ACC112 (cell line): ENCODE measurements at regions not wholly inside any gene's neighbourhood (a gene's known extent, or its start where the extent isn't known, plus 50 kb on each side); places are given as distances from the start of the nearest gene placed in this dataset.
A peak's percentile ranks its signal among the peaks of the same experiment; 100 is the strongest.

Experiments
- H2AFZ ChIP-seq: fragments of 200-600 bp; sonication (generic); one replicate; pipeline ENCODE4 v1.6.0; 2017; ENCODE audit warnings: antibody characterized with exemption, low read length; ENCODE audit not compliant: unreplicated experiment
- H3K27ac ChIP-seq: fragments of 200-600 bp; sonication (generic); 2 replicates; pipeline ENCODE4 v1.5.1; 2014; ENCODE audit warnings: low read depth, mild to moderate bottlenecking, antibody characterized with exemption, low read length, moderate library complexity
- H3K27me3 ChIP-seq: fragments of 200-600 bp; sonication (generic); 2 replicates; pipeline ENCODE4 v1.6.1; 2014; ENCODE audit warnings: mild to moderate bottlenecking, antibody characterized with exemption, low read length, moderate library complexity, mixed read lengths; ENCODE audit not compliant: insufficient read depth
- H3K36me3 ChIP-seq: fragments of 200-600 bp; sonication (generic); 2 replicates; pipeline ENCODE4 v1.6.1; 2016; ENCODE audit warnings: mild to moderate bottlenecking, antibody characterized with exemption, low read length, moderate library complexity, mixed read lengths; ENCODE audit not compliant: insufficient read depth
- H3K4me1 ChIP-seq: fragments of 200-600 bp; sonication (generic); one replicate; pipeline ENCODE4 v1.6.1; 2016; ENCODE audit warnings: low read length, mixed read lengths; ENCODE audit not compliant: insufficient read depth, unreplicated experiment, control insufficient read depth
- H3K4me3 ChIP-seq: fragments of 200-600 bp; sonication (generic); 2 replicates; pipeline ENCODE4 v1.5.1; 2014; ENCODE audit warnings: mild to moderate bottlenecking, low read depth, low read length
- H3K79me2 ChIP-seq: fragments of 200-600 bp; sonication (generic); one replicate; pipeline ENCODE4 v1.6.0; 2016; ENCODE audit warnings: low read length; ENCODE audit not compliant: control insufficient read depth, unreplicated experiment, insufficient read depth

DNA sequence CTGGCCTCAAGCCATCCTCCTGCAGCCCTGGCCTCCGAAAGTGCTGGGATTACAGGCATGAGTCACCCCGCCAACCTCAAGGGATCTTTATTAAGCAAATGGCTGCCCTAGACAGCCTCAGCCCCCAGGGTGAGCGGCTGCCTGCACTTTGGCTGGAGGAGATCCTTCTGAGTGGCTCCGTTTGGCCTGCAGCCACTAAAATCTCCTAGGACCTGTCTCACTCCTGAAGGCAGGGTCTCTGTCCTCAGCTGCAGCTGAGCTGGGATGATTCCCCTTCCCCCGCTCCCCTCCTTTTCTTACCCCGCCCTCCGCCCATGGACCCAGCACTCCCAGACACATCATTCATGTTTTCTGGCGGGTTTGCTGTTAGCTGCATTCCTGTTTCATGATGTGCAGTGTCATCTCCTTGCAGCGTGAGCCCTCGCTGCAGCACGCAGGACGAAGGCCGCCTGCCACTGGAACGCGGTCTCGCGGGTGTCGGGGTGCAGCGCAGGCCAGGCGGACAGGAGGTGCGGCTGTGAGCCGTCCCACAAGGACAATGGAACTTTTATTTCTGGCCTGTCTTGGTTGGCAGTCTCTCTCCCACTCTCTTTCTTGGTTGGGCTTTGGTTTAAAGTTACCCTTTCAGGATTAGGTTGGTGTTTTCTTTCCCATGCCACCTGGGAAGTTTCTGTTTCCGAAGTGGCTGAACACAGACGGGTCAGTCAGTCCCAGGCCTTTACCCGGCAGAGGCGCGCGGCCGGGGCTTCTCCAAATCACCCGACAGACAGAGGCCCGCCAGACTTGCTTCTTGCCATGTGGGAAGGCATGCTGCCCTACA lies 137.1 kb downstream of the FOXD1 start:
- peak overlapping the region; percentile 57 for H3K4me3 ChIP-seq
- H2AFZ ChIP-seq, result peak overlapping the region; percentile 64
- peaks cover 31% of the 10 kb centered on the region for H3K4me1 ChIP-seq
- H3K27ac ChIP-seq, result peak overlapping the region; percentile 78
- no peaks in the 10 kb centered on the region for H3K27me3 ChIP-seq
- no peaks in the 10 kb centered on the region for H3K79me2 ChIP-seq
- no peaks in the 10 kb centered on the region for H3K36me3 ChIP-seq

DNA sequence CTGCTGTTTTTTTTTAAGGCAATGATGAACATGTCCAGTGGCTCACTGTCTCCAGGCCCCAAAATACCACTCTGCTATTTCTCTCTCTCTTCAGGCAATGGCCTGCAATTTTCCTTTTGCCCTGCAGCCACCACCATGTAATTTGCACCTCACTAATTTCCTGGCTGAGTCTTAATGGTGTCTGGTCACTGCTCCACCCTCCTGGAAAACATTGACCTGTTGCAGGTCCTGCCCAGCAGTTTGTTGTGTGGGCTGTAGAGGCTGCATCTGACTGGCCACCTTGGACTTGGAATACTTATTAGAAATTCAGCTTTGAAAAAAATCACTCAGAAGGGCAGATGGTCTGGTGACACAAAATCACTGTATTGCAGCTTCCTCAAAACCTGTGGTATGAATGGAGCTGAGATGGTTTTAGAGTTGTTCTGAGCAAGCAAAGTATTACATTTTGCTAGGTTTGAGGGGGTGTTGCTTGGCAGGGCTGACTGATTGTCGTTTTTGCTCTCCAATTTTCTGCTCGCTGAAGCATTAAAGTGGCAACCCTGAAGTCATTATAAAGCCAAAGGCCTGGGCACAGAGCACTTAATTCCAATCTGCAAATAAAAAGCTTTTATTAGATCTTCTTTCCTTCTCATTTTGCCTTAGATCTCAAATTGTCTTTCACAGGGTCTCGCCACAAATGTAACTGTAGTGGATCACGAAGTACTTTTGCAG lies 134.8 kb downstream of the TMEM174 start:
- peaks cover 29% of the 10 kb centered on the region for H3K4me1 ChIP-seq
- H3K4me3 ChIP-seq, result no peak overlapping the region
- H3K27ac ChIP-seq, result no peak overlapping the region
- no peaks in the 10 kb centered on the region for H3K79me2 ChIP-seq
- H3K36me3 ChIP-seq, result no peaks in the 10 kb centered on the region
- no peak overlapping the region for H2AFZ ChIP-seq
- H3K27me3 ChIP-seq, result peaks cover 27% of the 10 kb centered on the region

DNA sequence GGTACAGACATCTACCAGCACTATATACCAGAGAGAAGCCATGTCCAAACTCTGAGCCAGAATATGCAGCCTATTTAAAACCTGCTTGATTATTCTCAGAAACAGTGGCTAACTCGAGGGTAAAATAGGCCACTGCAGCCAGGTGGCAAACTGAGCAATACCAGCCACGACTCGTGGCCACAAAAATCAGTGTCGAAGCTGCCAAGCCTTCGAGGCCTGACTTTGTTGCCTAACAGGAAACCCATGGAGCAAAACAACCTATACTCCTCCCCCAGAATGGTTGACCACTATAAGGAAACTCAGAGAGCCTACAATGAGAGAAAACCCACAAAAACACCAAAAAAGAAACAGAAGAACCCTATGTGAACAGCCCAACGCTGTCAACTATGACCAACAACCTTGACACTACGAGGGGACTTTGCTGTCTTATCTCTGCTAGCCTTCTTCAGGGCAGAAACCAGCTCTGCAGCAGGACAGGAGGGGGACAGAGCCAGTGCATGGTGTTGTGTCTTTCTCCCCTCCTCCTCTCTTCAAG lies 133.8 kb downstream of the TMEM174 start:
- no peak overlapping the region for H2AFZ ChIP-seq
- no peak overlapping the region for H3K4me3 ChIP-seq
- H3K36me3 ChIP-seq, result no peaks in the 10 kb centered on the region
- peaks cover 37% of the 10 kb centered on the region for H3K27me3 ChIP-seq
- no peaks in the 10 kb centered on the region for H3K79me2 ChIP-seq
- peaks cover 20% of the 10 kb centered on the region for H3K4me1 ChIP-seq
- no peak overlapping the region for H3K27ac ChIP-seq

DNA sequence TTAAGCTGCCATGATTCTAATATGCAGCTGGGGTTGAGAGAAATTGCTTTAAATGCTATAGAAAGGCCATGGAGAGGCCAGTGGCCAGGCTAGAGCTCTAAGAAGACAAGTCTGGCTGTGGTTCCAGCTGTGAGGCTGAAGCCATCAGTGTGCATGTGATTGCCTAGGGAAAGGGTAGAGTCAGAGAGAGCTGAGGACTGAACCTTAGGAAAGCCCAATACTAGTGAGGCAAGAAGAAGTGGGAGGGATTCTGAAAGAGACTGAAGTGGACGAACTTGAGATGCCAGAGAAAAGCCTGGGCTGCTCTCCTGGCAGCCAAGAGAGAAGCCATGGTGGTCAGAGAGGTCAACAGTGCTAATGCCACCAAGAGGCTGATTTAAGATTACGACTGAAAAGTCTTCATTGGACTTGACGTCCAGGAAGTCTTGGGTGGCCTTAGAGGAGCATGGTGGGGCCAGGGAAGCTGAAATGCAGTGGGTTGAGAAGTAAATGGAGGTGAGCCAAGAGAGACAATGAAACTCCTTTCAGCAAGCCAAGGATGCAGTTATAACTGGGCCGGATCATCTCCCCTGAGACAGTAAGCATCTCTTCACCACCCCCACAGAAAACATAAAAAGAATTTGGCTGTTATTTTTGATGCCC lies 133.2 kb downstream of the TMEM174 start:
- no peak overlapping the region for H3K4me3 ChIP-seq
- no peak overlapping the region for H2AFZ ChIP-seq
- no peaks in the 10 kb centered on the region for H3K79me2 ChIP-seq
- no peak overlapping the region for H3K27ac ChIP-seq
- no peaks in the 10 kb centered on the region for H3K36me3 ChIP-seq
- peaks cover 15% of the 10 kb centered on the region for H3K4me1 ChIP-seq
- H3K27me3 ChIP-seq, result peaks cover 43% of the 10 kb centered on the region

DNA sequence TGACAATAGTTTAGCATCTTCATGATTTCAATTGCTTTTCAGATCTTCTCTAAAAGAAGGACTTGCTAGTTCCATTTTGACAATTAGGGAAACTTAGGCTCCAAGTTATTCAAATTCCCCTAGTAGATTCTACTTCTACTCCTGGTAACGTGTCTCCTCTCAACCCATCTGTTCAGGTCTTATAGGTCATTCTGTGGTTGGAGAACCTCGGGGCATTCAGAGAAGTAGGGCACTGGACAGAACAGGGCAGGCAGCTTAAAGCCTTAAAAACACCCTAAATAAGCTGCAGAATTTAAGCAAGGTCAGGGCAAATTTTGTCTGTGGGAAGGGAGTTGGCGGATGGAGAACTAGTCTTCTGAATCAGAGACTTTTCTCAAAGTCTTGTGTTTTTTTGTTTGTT lies 132.4 kb downstream of the TMEM174 start:
- Histone ChIP-seq H3K36me3 (no peaks in the 10 kb centered on the region), H2AFZ (no peak overlapping the region), H3K27ac (no peak overlapping the region), H3K4me1 (peaks cover 7% of the 10 kb centered on the region), H3K79me2 (no peaks in the 10 kb centered on the region), H3K4me3 (no peak overlapping the region), H3K27me3 (peaks cover 51% of the 10 kb centered on the region)

DNA sequence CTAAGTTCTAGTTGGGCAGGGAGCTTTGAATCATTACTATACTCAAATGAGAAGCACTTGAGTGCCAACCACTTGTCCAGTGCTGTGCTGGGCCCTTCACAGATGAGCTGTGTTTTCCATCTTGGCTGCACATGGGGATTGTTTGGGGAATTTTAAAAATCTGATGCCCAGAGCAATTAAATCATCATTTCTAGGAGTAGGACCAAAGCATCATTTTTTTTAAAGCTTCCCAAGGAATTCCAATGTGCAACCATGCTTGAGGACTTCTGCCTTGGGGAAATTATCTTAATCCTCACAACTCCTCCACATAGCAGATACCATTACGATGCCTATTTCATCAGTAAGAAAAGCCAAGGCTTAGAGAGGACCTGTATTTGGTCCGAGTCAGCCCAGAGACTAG lies 131.4 kb downstream of the TMEM174 start:
- no peak overlapping the region for H3K27ac ChIP-seq
- peaks cover 62% of the 10 kb centered on the region for H3K27me3 ChIP-seq

DNA sequence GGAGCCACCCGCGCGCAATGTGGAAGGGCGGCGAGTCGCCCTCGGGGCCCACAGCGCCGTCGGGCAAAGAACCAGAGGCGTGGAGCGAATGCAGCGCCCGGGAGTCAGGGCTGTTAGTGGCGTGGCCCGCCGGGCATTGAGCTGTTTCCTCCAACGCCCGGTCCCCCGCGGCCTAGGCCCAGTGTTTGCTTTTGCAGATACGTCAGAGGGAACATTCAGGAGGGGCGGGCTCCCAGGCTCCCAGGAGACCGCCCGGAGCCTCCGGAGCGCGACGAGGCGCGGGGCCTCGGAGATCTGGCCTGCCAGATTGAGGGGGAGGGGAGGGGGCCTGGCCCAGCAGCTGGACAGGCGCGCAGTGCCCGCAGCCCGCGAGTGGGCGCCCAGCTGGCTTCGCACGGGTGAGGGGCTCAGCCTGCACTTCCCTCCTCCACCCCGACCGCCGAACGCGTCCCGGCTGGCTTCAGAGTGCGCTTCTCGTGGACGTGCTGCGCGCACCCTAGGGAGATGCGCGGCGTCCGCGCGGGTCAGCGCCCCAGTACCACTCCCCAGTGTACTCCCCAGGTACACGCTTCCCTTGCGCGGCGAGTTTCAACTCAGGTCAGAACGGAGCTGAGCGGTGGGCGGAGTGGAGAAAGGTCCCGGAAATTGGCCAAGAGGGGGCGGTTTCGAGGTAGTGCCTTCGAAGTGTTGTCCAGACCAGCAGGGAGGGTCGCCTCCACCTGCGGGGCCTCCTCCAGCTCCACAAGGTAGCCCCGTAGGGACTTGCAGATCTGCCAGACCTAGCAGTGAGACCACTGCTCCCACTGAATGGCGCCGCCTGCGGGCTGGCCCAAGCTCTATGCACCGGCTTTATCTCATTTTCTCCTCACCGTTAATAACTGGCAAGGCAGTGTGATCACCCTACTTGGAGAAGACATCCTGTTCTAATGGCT lies 130.4 kb downstream of the TMEM174 start:
- no peak overlapping the region for H3K27ac ChIP-seq
- H3K4me3 ChIP-seq, result peak overlapping the region; percentile 36; the same call in 1 of the 2 replicates
- no peak overlapping the region for H2AFZ ChIP-seq
- peaks cover 4% of the 10 kb centered on the region for H3K4me1 ChIP-seq
- H3K79me2 ChIP-seq, result no peaks in the 10 kb centered on the region
- H3K36me3 ChIP-seq, result no peaks in the 10 kb centered on the region
- peaks cover 70% of the 10 kb centered on the region for H3K27me3 ChIP-seq

More for the DNA sequence above, 131.4 kb downstream of the TMEM174 start:
- no peaks in the 10 kb centered on the region for H3K79me2 ChIP-seq
- peaks cover 4% of the 10 kb centered on the region for H3K4me1 ChIP-seq
- H2AFZ ChIP-seq, result no peak overlapping the region
- no peaks in the 10 kb centered on the region for H3K36me3 ChIP-seq
- no peak overlapping the region for H3K4me3 ChIP-seq

DNA sequence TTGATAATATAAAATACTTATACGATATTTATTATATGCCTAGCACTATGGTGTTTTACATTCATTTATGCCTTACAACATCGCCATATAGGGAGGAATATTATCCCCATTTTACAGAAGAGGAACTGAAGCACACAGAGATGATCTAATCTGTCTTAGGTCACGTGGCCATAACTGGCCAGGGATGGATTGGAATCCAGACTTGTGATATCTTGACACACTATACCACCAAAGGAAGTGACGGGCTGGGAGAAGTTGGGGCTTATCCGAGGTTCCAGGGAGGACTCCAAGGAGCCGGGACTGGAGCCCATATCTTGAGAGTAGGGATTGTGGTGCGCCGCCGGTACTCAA lies 129.8 kb downstream of the TMEM174 start:
- H3K36me3 ChIP-seq, result no peaks in the 10 kb centered on the region
- no peak overlapping the region for H3K4me3 ChIP-seq
- H3K27me3 ChIP-seq, result peaks cover 77% of the 10 kb centered on the region
- H3K27ac ChIP-seq, result no peak overlapping the region
- H3K4me1 ChIP-seq, result peaks cover 4% of the 10 kb centered on the region
- H2AFZ ChIP-seq, result no peak overlapping the region
- no peaks in the 10 kb centered on the region for H3K79me2 ChIP-seq

DNA sequence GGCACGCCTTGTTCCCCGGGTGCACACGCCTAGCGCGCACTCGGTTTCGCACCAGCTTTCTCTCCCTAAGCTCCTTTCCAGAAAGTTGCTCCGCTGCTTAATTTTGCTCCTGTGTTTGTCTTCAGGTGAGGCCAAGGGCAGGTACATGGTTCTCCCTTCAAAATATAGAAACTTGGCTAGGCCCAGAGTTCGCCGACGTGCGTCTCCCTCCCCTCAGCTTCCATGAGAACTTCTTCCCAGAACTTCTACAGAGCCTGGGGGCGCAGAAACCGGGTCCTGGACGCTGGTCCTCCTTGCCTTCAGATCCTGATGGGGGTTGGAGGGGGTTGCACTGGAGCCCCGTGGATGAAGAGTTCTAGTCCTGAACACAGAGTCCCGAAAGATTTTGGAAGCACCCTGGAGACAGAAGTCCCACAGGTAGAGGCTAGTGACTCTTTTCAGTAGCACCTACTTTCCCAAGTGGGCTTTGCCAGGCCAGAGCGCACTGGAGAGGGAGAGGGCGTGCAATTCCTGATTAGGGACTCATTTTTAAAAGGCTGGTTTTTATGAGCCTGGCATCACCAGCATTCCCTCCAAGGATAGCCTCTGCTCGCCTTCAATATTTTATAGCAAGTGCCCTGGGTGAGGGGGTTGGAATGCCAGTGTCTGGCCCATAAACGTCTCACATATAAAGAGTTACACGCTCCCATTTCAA lies 128.4 kb downstream of the TMEM174 start:
- H3K4me3 ChIP-seq, result no peak overlapping the region
- peaks cover 90% of the 10 kb centered on the region for H3K27me3 ChIP-seq
- H2AFZ ChIP-seq, result no peak overlapping the region

More for the DNA sequence above, 128.4 kb downstream of the TMEM174 start:
- H3K79me2 ChIP-seq, result no peaks in the 10 kb centered on the region
- no peak overlapping the region for H3K27ac ChIP-seq
- H3K36me3 ChIP-seq, result no peaks in the 10 kb centered on the region
- H3K4me1 ChIP-seq, result peaks cover 9% of the 10 kb centered on the region
